Brain microvascular endothelial cell (primary cell): ENCODE measurements at regions not wholly inside any gene's neighbourhood (a gene's known extent, or its start where the extent isn't known, plus 50 kb on each side); places are given as distances from the start of the nearest gene placed in this dataset.
"Not testable (repeated sequence)": the region's sequence is repeated elsewhere in the genome, so short reads cannot be mapped to it uniquely, and the experiment has no call there.

Experiments used
- DNase-seq: peaks from one replicate; pipeline ENCODE4 v3.0.0-alpha.2; 2020
- H3K27ac ChIP-seq: fragments of 250-450 bp; sonication (Bioruptor Pico); 2 replicates; pipeline ENCODE4 v1.5.1; 2020; ENCODE audit warnings: mild to moderate bottlenecking, moderate library complexity
- H3K27me3 ChIP-seq: fragments of 250-450 bp; sonication (Bioruptor Pico); replicated peaks from 2 replicates; pipeline ENCODE4 v1.5.1; 2020; ENCODE audit warnings: mild to moderate bottlenecking
- H3K36me3 ChIP-seq: fragments of 250-450 bp; sonication (Bioruptor Pico); replicated peaks from 2 replicates; pipeline ENCODE4 v1.5.1; 2020; ENCODE audit warnings: mild to moderate bottlenecking
- H3K4me3 ChIP-seq: 2 replicates; pipeline ENCODE4 v1.5.1; 2011; ENCODE audit warnings: low read depth, mild to moderate bottlenecking, control low read depth, low read length, moderate library complexity
- CTCF ChIP-seq: IDR thresholded peaks from 2 replicates; pipeline ENCODE4 v1.5.1; 2011; ENCODE audit warnings: low read depth, mild to moderate bottlenecking, moderate library complexity, low read length, control low read depth, inconsistent platforms; ENCODE audit errors: missing control alignments
- in situ Hi-C: cut with HindIII; loops from 2 replicates; pipeline ENCODE4 v1.10.0; 2017; ENCODE audit warnings: low sequenced_read_pairs, low pct_ligation_motif_present

GRCh38 chr21:17690078-17690494 is 77.4 kb upstream of the BTG3 start:
- in situ Hi-C loops, result no loop called here
- no peak overlapping the region for H3K27ac ChIP-seq
- no peak overlapping the region for H3K4me3 ChIP-seq
- H3K36me3 ChIP-seq, result no peaks in the 10 kb centered on the region
- DNase-seq, result no peak
- no peak for TF ChIP-seq CTCF
- H3K27me3 ChIP-seq, result no peaks in the 10 kb centered on the region

- H3K27ac ChIP-seq, result no peak overlapping the region
- peak; percentile 5 for DNase-seq
These were observed 76.5 kb upstream of the BTG3 start for GRCh38 chr21:17688912-17689874.

GRCh38 chr21:17682924-17683323 is 70.2 kb upstream of the BTG3 start:
- Histone ChIP-seq H3K4me3 (no peak overlapping the region), H3K36me3 (no peaks in the 10 kb centered on the region), H3K27ac (no peak overlapping the region), H3K27me3 (no peaks in the 10 kb centered on the region)
- no peak for TF ChIP-seq CTCF
- DNase-seq, result no peak
- in situ Hi-C loops, result no loop called here

More at GRCh38 chr21:17688912-17689874, 76.5 kb upstream of the BTG3 start:
- peak; percentile 25 for TF ChIP-seq CTCF
- in situ Hi-C loops, result no loop called here
- no peaks in the 10 kb centered on the region for H3K27me3 ChIP-seq
- H3K4me3 ChIP-seq, result no peak overlapping the region
- no peaks in the 10 kb centered on the region for H3K36me3 ChIP-seq

GRCh38 chr21:17679002-17679600 is 66.4 kb upstream of the BTG3 start:
- in situ Hi-C loops, result no loop called here
- no peaks in the 10 kb centered on the region for H3K36me3 ChIP-seq
- no peak overlapping the region for H3K27ac ChIP-seq
- H3K27me3 ChIP-seq, result no peaks in the 10 kb centered on the region
- DNase-seq, result peak; percentile 53
- H3K4me3 ChIP-seq, result no peak overlapping the region
- TF ChIP-seq CTCF, result peak; percentile 62

- H3K4me3 ChIP-seq, H3K27ac ChIP-seq, in situ Hi-C loops, H3K36me3 ChIP-seq, DNase-seq, H3K27me3 ChIP-seq: not testable (repeated sequence)
These were observed 64.2 kb upstream of the BTG3 start for GRCh38 chr21:17676930-17677329.

GRCh38 chr21:17674106-17674505 is 61.4 kb upstream of the BTG3 start:
- no peaks in the 10 kb centered on the region for H3K27me3 ChIP-seq
- no peak overlapping the region for H3K27ac ChIP-seq
- TF ChIP-seq CTCF, result no peak
- no peaks in the 10 kb centered on the region for H3K36me3 ChIP-seq
- in situ Hi-C loops, result no loop called here
- DNase-seq, result no peak
- no peak overlapping the region for H3K4me3 ChIP-seq
